H1 (cell line): ENCODE measurements at regions not wholly inside any gene's neighbourhood (a gene's known extent, or its start where the extent isn't known, plus 50 kb on each side); places are given as distances from the start of the nearest gene placed in this dataset.

Experiments used
- CTCF ChIA-PET: fragments of 300-600 bp; sonication (Branson Sonifier 250); formaldehyde crosslinking; loops from one replicate; lab custom pipeline; 2021; ENCODE audit not compliant: partially characterized antibody; lab: Charles Lee
- POLR2A ChIA-PET: fragments of 300-600 bp; sonication (Branson Sonifier 250); formaldehyde crosslinking; loops from one replicate; lab custom pipeline; 2021; ENCODE audit warnings: inconsistent platforms; ENCODE audit not compliant: partially characterized antibody; lab: Charles Lee
- DNase-seq, 2 experiments: peaks; one replicate each; pipeline versions ENCODE4 v3.0.0 to v3.0.0-alpha.2; 2010 to 2022; ENCODE audit warnings: low spot score in 2 of 2, low read depth in 1 of 2, mixed read lengths in 1 of 2
- FAIRE-seq: peaks from 2 replicates; lab custom pipeline; 2011; peaks lifted over from hg19 to GRCh38; lab: Jason Lieb, UNC
- H2AFZ ChIP-seq: 2 replicates; pipeline ENCODE4 v1.8.1; 2012; ENCODE audit warnings: low read length, inconsistent platforms
- H2AK5ac ChIP-seq: 2 replicates; pipeline ENCODE4 v1.6.1; 2013; ENCODE audit warnings: low read depth, low read length
- H2BK120ac ChIP-seq: replicated peaks from 2 replicates; pipeline ENCODE3; 2013; ENCODE audit warnings: low read depth, low read length, inconsistent platforms
- H2BK12ac ChIP-seq: 2 replicates; pipeline ENCODE4 v1.6.1; 2013; ENCODE audit warnings: low read depth, low read length
- H2BK15ac ChIP-seq: 2 replicates; pipeline ENCODE4 v1.6.1; 2013; ENCODE audit warnings: low read length
- H2BK20ac ChIP-seq: 2 replicates; pipeline ENCODE4 v1.6.1; 2013; ENCODE audit warnings: low read length
- H2BK5ac ChIP-seq: 2 replicates; pipeline ENCODE4 v1.6.1; 2013; ENCODE audit warnings: low read depth, low read length
- H3K14ac ChIP-seq: 2 replicates; pipeline ENCODE4 v1.6.1; 2013; ENCODE audit warnings: inconsistent platforms; ENCODE audit not compliant: insufficient read length
- H3K18ac ChIP-seq: 2 replicates; pipeline ENCODE4 v1.6.1; 2013; ENCODE audit warnings: low read length; ENCODE audit errors: extremely low read depth
- H3K23ac ChIP-seq: 2 replicates; pipeline ENCODE4 v1.6.1; 2013; ENCODE audit warnings: inconsistent platforms; ENCODE audit not compliant: insufficient read length
- H3K23me2 ChIP-seq: 2 replicates; pipeline ENCODE4 v1.6.1; 2013; ENCODE audit warnings: low read depth, low read length
- H3K27ac ChIP-seq: 2 replicates; pipeline ENCODE4 v1.6.1; 2011; ENCODE audit warnings: low read depth, low read length, inconsistent platforms
- H3K27me3 ChIP-seq, 4 experiments: replicated peaks in 1 of 4; 1 replicate in 1 of 4; 2 replicates in 3 of 4; pipeline versions ENCODE4 v1.6.1 to v1.8.1; 2011 to 2013; ENCODE audit warnings: low read length in 3 of 4, mild to moderate bottlenecking in 3 of 4, inconsistent platforms in 2 of 4, mixed read lengths in 2 of 4, moderate library complexity in 1 of 4; ENCODE audit not compliant: control insufficient read depth in 3 of 4, insufficient read depth in 3 of 4; ENCODE audit errors: extremely low read depth in 1 of 4
- H3K36me3 ChIP-seq, 4 experiments: 2 replicates each; pipeline versions ENCODE4 v1.6.1 to v1.8.1; 2011 to 2013; ENCODE audit warnings: mild to moderate bottlenecking in 4 of 4, low read length in 3 of 4, moderate library complexity in 2 of 4, control low read depth in 1 of 4, inconsistent platforms in 1 of 4; ENCODE audit not compliant: insufficient read depth in 4 of 4, control insufficient read depth in 2 of 4
- H3K4ac ChIP-seq: replicated peaks from 2 replicates; pipeline ENCODE3; 2013; ENCODE audit warnings: low read length, low read depth, mixed read lengths, inconsistent platforms; ENCODE audit not compliant: insufficient read length
- H3K4me1 ChIP-seq, 4 experiments: replicated peaks in 1 of 4; 1 replicate in 1 of 4; 2 replicates in 3 of 4; pipeline versions ENCODE4 v1.6.1 to v1.8.1; 2011 to 2013; ENCODE audit warnings: low read length in 3 of 4, inconsistent platforms in 2 of 4, mixed read lengths in 1 of 4; ENCODE audit not compliant: insufficient read depth in 4 of 4, control insufficient read depth in 3 of 4
- H3K4me2 ChIP-seq, 2 experiments: 2 replicates each; pipeline versions ENCODE4 v1.6.1 to v1.8.1; 2011 to 2013; ENCODE audit warnings: low read depth in 2 of 2, low read length in 2 of 2, control low read depth in 1 of 2, inconsistent platforms in 1 of 2, mild to moderate bottlenecking in 1 of 2; ENCODE audit not compliant: insufficient read depth in 1 of 2
- H3K4me3 ChIP-seq, 4 experiments: fragments of 200-600, 300-600 bp in 1 of 4; sonication (generic), shearing (Covaris generic), sonication (Bioruptor Twin) in 1 of 4; 2 replicates each; pipeline versions ENCODE4 v1.5.1 to v1.8.1; 2011 to 2016; ENCODE audit warnings: low read length in 4 of 4, low read depth in 3 of 4, control low read depth in 2 of 4, inconsistent platforms in 2 of 4, mild to moderate bottlenecking in 2 of 4, mixed read lengths in 1 of 4, moderate library complexity in 1 of 4; ENCODE audit not compliant: insufficient read depth in 2 of 4; ENCODE audit errors: extremely low read depth in 1 of 4
- H3K56ac ChIP-seq: replicated peaks from 2 replicates; pipeline ENCODE3; 2013; ENCODE audit warnings: low read depth, mild to moderate bottlenecking, mixed read lengths, low read length, inconsistent platforms; ENCODE audit not compliant: insufficient read length
- H3K79me1 ChIP-seq: 2 replicates; pipeline ENCODE4 v1.6.1; 2013; ENCODE audit warnings: low read depth, low read length, control low read depth
- H3K79me2 ChIP-seq, 2 experiments: 2 replicates each; pipeline versions ENCODE4 v1.6.1 to v1.8.1; 2012 to 2013; ENCODE audit warnings: low read length in 2 of 2, mild to moderate bottlenecking in 2 of 2, inconsistent platforms in 1 of 2; ENCODE audit not compliant: insufficient read depth in 2 of 2, control insufficient read depth in 1 of 2
- H3K9ac ChIP-seq, 4 experiments: replicated peaks in 1 of 4; 1 replicate in 1 of 4; 2 replicates in 3 of 4; pipeline versions ENCODE4 v1.6.1 to v1.8.1; 2011 to 2013; ENCODE audit warnings: low read depth in 3 of 4, low read length in 3 of 4, control low read depth in 2 of 4, mild to moderate bottlenecking in 2 of 4, moderate library complexity in 2 of 4, inconsistent platforms in 1 of 4; ENCODE audit errors: extremely low read depth in 1 of 4
- H3K9me3 ChIP-seq, 2 experiments: 2 replicates each; pipeline versions ENCODE4 v1.6.1 to v1.8.1; 2012 to 2013; ENCODE audit warnings: mild to moderate bottlenecking in 2 of 2, moderate library complexity in 2 of 2, control low read depth in 1 of 2, inconsistent platforms in 1 of 2, low read depth in 1 of 2, low read length in 1 of 2, mixed read lengths in 1 of 2; ENCODE audit not compliant: insufficient read depth in 2 of 2
- H4K20me1 ChIP-seq, 2 experiments: replicated peaks in 1 of 2; 2 replicates each; pipeline versions ENCODE3 to v1.8.1; 2011 to 2013; ENCODE audit warnings: inconsistent platforms in 2 of 2, low read length in 2 of 2, mild to moderate bottlenecking in 1 of 2; ENCODE audit not compliant: insufficient read depth in 2 of 2, control insufficient read depth in 1 of 2
- H4K5ac ChIP-seq: 2 replicates; pipeline ENCODE4 v1.6.1; 2013; ENCODE audit warnings: low read length, low read depth, mixed read lengths, inconsistent platforms; ENCODE audit not compliant: insufficient read length
- H4K8ac ChIP-seq: 2 replicates; pipeline ENCODE4 v1.8.0; 2013; ENCODE audit warnings: mild to moderate bottlenecking, moderate library complexity, low read length, inconsistent platforms; ENCODE audit not compliant: insufficient read depth; ENCODE audit errors: extremely low read depth
- H4K91ac ChIP-seq: replicated peaks from 2 replicates; pipeline ENCODE3; 2013; ENCODE audit warnings: low read length, mixed read lengths, inconsistent platforms; ENCODE audit not compliant: insufficient read length
- HDAC6 ChIP-seq: IDR thresholded peaks from one replicate; pipeline ENCODE4 v1.7.1; 2012; ENCODE audit warnings: low read depth, mild to moderate bottlenecking, inconsistent platforms, low read length, moderate library complexity
- SUZ12 ChIP-seq: fragments of 200-600 bp; sonication (generic); IDR thresholded peaks from 2 replicates; pipeline ENCODE4 v1.6.1; 2012; ENCODE audit warnings: mild to moderate bottlenecking, inconsistent platforms, low read length, moderate library complexity, mixed read lengths
- WGBS, 2 experiments: shearing (Covaris generic) in 1 of 2; methylation state at CpG; one replicate each; pipeline versions ENCODE4 v1.1.6 to v1.1.7; 2013 to 2015; ENCODE audit warnings: low lambda C conversion rate in 2 of 2, mixed read lengths in 2 of 2, inconsistent platforms in 1 of 2, low coverage in 1 of 2, missing lambda C conversion rate in 1 of 2; ENCODE audit not compliant: insufficient replicate concordance in 2 of 2, insufficient coverage in 1 of 2, insufficient read length in 1 of 2; ENCODE audit errors: extremely low coverage in 1 of 2, missing lambda C conversion rate in 1 of 2; 5-methylcytosine and 5-hydroxymethylcytosine counted together

GRCh38 chrX:137425273-137425902 lies 140.5 kb upstream of the ZIC3 start:
- Histone ChIP-seq H2AK5ac (no peak overlapping the region), H4K20me1 (no peaks in the 10 kb centered on the region), H3K79me2 (no peaks in the 10 kb centered on the region), H2BK12ac (no peak overlapping the region), H3K36me3 (no peaks in the 10 kb centered on the region), H2BK20ac (no peak overlapping the region), H3K4me3 (peak overlapping the region; percentile 24 to 62 (median 34); a peak in 5 of 8 replicates), H2BK15ac (no peak overlapping the region), H3K27me3 (peaks cover 6 to 37% (median 25%) of the 10 kb centered on the region in 4 experiments), H3K9ac (no peak overlapping the region), H3K23me2 (peaks cover 10% of the 10 kb centered on the region; the same call in 1 of the 2 replicates), H4K5ac (no peak overlapping the region), H3K9me3 (no peaks in the 10 kb centered on the region), H3K4me1 (peaks cover 0 to 3% (median 1%) of the 10 kb centered on the region in 4 experiments; a peak in 3 of 7 replicates), H4K91ac (no peak overlapping the region), H2BK120ac (no peak overlapping the region), H2BK5ac (no peak overlapping the region), H3K18ac (no peak overlapping the region; the same call in 1 of the 2 replicates), H2AFZ (no peak overlapping the region), H3K79me1 (no peaks in the 10 kb centered on the region), H3K56ac (no peak overlapping the region), H4K8ac (no peak overlapping the region), H3K27ac (no peak overlapping the region), H3K14ac (no peak overlapping the region), H3K4me2 (peak overlapping the region; percentile 71 to 85), H3K4ac (no peak overlapping the region), H3K23ac (no peak overlapping the region)
- WGBS, 2 experiments: 1% methylated on average over 17 of the region's 25 CpGs; no CpG with 5 or more reads in 1 of the 2 experiments
- DNase-seq (no peak), FAIRE-seq (no peak)
- CTCF ChIA-PET: interaction anchor here (0.6 to 1.0 kb wide), 2 partner anchors 24 to 64 kb away, joined by 3 read pairs; no protein-coding TSS in a partner anchor
- POLR2A ChIA-PET: no interaction called here
- TF ChIP-seq SUZ12 (peak; percentile 60; the same call in 1 of the 2 replicates), HDAC6 (no peak)
